22Rv1 (cell line): ENCODE measurements at regions not wholly inside any gene's neighbourhood (a gene's known extent, or its start where the extent isn't known, plus 50 kb on each side); places are given as distances from the start of the nearest gene placed in this dataset.

Source experiments
- CTCF ChIP-seq: fragments of 450-650 bp; IDR thresholded peaks from 2 replicates; pipeline ENCODE4 v1.5.1; 2017; ENCODE audit warnings: mild to moderate bottlenecking
- ZFX ChIP-seq: fragments of 450-650 bp; IDR thresholded peaks from 2 replicates; pipeline ENCODE4 v1.6.1; 2017; ENCODE audit warnings: antibody characterized with exemption, borderline replicate concordance

- no peak for TF ChIP-seq CTCF
- no peak for TF ChIP-seq ZFX
These were observed 222.3 kb downstream of the DMRT2 start for GRCh38 chr9:1272488-1272887.
